Dendritic cell treated with granulocyte-macrophage colony-stimulating factor and Interleukin-4, amounts not matched to agents 40 ng/mL and 50 ng/mL, for 4 days (primary cell): ENCODE measurements at regions not wholly inside any gene's neighbourhood (a gene's known extent, or its start where the extent isn't known, plus 50 kb on each side); places are given as distances from the start of the nearest gene placed in this dataset.

ENCODE experiments used
- H3K27ac Mint-ChIP-seq: one replicate; pipeline ENCODE4 v1.8.0; 2022; ENCODE audit warnings: mild to moderate bottlenecking, mixed read lengths
- H3K27me3 Mint-ChIP-seq: one replicate; pipeline ENCODE4 v1.8.0; 2022; ENCODE audit warnings: mild to moderate bottlenecking, mixed read lengths
- H3K36me3 Mint-ChIP-seq: one replicate; pipeline ENCODE4 v1.8.0; 2022; ENCODE audit warnings: low read depth, mixed read lengths
- H3K4me1 Mint-ChIP-seq: one replicate; pipeline ENCODE4 v1.8.0; 2022; ENCODE audit warnings: low read depth, mixed read lengths
- H3K4me3 Mint-ChIP-seq: one replicate; pipeline ENCODE4 v1.8.0; 2022; ENCODE audit warnings: mild to moderate bottlenecking, moderate library complexity, mixed read lengths
- H3K9me3 Mint-ChIP-seq: one replicate; pipeline ENCODE4 v1.8.0; 2022; ENCODE audit warnings: mixed read lengths
- intact Hi-C: fragments of 100-400 bp; cut with micrococcal nuclease; formaldehyde crosslinking; loops from one replicate; pipeline ENCODE4 v1.15.0; 2022

- Mint-ChIP-seq H3K27ac (no peak overlapping the region), H3K36me3 (no peaks in the 10 kb centered on the region), H3K4me3 (no peak overlapping the region), H3K4me1 (no peaks in the 10 kb centered on the region), H3K9me3 (peaks cover 20% of the 10 kb centered on the region), H3K27me3 (no peaks in the 10 kb centered on the region)
- intact Hi-C loops: no loop called here
Observed at GRCh38 chr11:96760306-96760705, 370.5 kb downstream of the JRKL start.

- intact Hi-C loops: no loop called here
- Mint-ChIP-seq H3K27me3 (no peaks in the 10 kb centered on the region), H3K27ac (no peak overlapping the region), H3K9me3 (peaks cover 17% of the 10 kb centered on the region), H3K4me1 (no peaks in the 10 kb centered on the region), H3K4me3 (no peak overlapping the region), H3K36me3 (no peaks in the 10 kb centered on the region)
Observed at GRCh38 chr11:96760815-96761214, 371.0 kb downstream of the JRKL start.

GRCh38 chr11:96761451-96761850 is 371.6 kb downstream of the JRKL start:
- H3K4me1 Mint-ChIP-seq: no peaks in the 10 kb centered on the region
- no peaks in the 10 kb centered on the region for H3K36me3 Mint-ChIP-seq

GRCh38 chr11:96763244-96763643 is 373.4 kb downstream of the JRKL start:
- H3K27me3 Mint-ChIP-seq: no peaks in the 10 kb centered on the region
- H3K9me3 Mint-ChIP-seq: peaks cover 26% of the 10 kb centered on the region
- intact Hi-C loops: no loop called here
- H3K4me1 Mint-ChIP-seq: no peaks in the 10 kb centered on the region
- H3K27ac Mint-ChIP-seq: no peak overlapping the region
- no peak overlapping the region for H3K4me3 Mint-ChIP-seq
- no peaks in the 10 kb centered on the region for H3K36me3 Mint-ChIP-seq

More at GRCh38 chr11:96761451-96761850, 371.6 kb downstream of the JRKL start:
- intact Hi-C loops: no loop called here
- Mint-ChIP-seq H3K4me3 (no peak overlapping the region), H3K9me3 (peaks cover 22% of the 10 kb centered on the region), H3K27me3 (no peaks in the 10 kb centered on the region), H3K27ac (no peak overlapping the region)

GRCh38 chr11:96778272-96778671 is 388.5 kb downstream of the JRKL start:
- intact Hi-C loops: no loop called here

GRCh38 chr11:96779030-96779429 is 389.2 kb downstream of the JRKL start:
- Mint-ChIP-seq H3K27me3 (no peaks in the 10 kb centered on the region), H3K4me1 (no peaks in the 10 kb centered on the region), H3K9me3 (peaks cover 29% of the 10 kb centered on the region), H3K27ac (no peak overlapping the region), H3K4me3 (no peak overlapping the region), H3K36me3 (no peaks in the 10 kb centered on the region)
- intact Hi-C loops: no loop called here

More at GRCh38 chr11:96778272-96778671, 388.5 kb downstream of the JRKL start:
- Mint-ChIP-seq H3K4me1 (no peaks in the 10 kb centered on the region), H3K27me3 (no peaks in the 10 kb centered on the region), H3K27ac (no peak overlapping the region), H3K36me3 (no peaks in the 10 kb centered on the region), H3K9me3 (peaks cover 29% of the 10 kb centered on the region), H3K4me3 (no peak overlapping the region)

GRCh38 chr11:96781082-96781481 is 391.3 kb downstream of the JRKL start:
- peaks cover 27% of the 10 kb centered on the region for H3K9me3 Mint-ChIP-seq
- intact Hi-C loops: no loop called here
- H3K27me3 Mint-ChIP-seq: no peaks in the 10 kb centered on the region
- H3K27ac Mint-ChIP-seq: no peak overlapping the region
- no peak overlapping the region for H3K4me3 Mint-ChIP-seq
- H3K36me3 Mint-ChIP-seq: no peaks in the 10 kb centered on the region
- H3K4me1 Mint-ChIP-seq: no peaks in the 10 kb centered on the region

- H3K36me3 Mint-ChIP-seq: no peaks in the 10 kb centered on the region
- H3K4me1 Mint-ChIP-seq: no peaks in the 10 kb centered on the region
- H3K27ac Mint-ChIP-seq: no peak overlapping the region
- no peak overlapping the region for H3K4me3 Mint-ChIP-seq
- intact Hi-C loops: no loop called here
- peaks cover 14% of the 10 kb centered on the region for H3K9me3 Mint-ChIP-seq
- no peaks in the 10 kb centered on the region for H3K27me3 Mint-ChIP-seq
Observed at GRCh38 chr11:96782632-96783031, 392.8 kb downstream of the JRKL start.

GRCh38 chr11:96783311-96783710 is 393.5 kb downstream of the JRKL start:
- Mint-ChIP-seq H3K9me3 (peaks cover 7% of the 10 kb centered on the region), H3K4me3 (no peak overlapping the region), H3K4me1 (no peaks in the 10 kb centered on the region), H3K36me3 (no peaks in the 10 kb centered on the region), H3K27ac (no peak overlapping the region), H3K27me3 (no peaks in the 10 kb centered on the region)
- intact Hi-C loops: no loop called here

- no peaks in the 10 kb centered on the region for H3K4me1 Mint-ChIP-seq
- intact Hi-C loops: no loop called here
- no peaks in the 10 kb centered on the region for H3K27me3 Mint-ChIP-seq
- no peak overlapping the region for H3K27ac Mint-ChIP-seq
- H3K36me3 Mint-ChIP-seq: no peaks in the 10 kb centered on the region
- no peak overlapping the region for H3K4me3 Mint-ChIP-seq
- peaks cover 10% of the 10 kb centered on the region for H3K9me3 Mint-ChIP-seq
Observed at GRCh38 chr11:96785073-96785472, 395.3 kb downstream of the JRKL start.

GRCh38 chr11:96794152-96794551 is 404.3 kb downstream of the JRKL start:
- no peak overlapping the region for H3K27ac Mint-ChIP-seq
- no peak overlapping the region for H3K4me3 Mint-ChIP-seq
- peaks cover 38% of the 10 kb centered on the region for H3K9me3 Mint-ChIP-seq
- H3K4me1 Mint-ChIP-seq: no peaks in the 10 kb centered on the region
- intact Hi-C loops: no loop called here
- no peaks in the 10 kb centered on the region for H3K27me3 Mint-ChIP-seq
- no peaks in the 10 kb centered on the region for H3K36me3 Mint-ChIP-seq

- no peaks in the 10 kb centered on the region for H3K4me1 Mint-ChIP-seq
Observed at GRCh38 chr11:96798445-96798844, 408.6 kb downstream of the JRKL start.

GRCh38 chr11:96815236-96815635 is 425.4 kb downstream of the JRKL start:
- Mint-ChIP-seq H3K36me3 (no peaks in the 10 kb centered on the region), H3K9me3 (peaks cover 41% of the 10 kb centered on the region), H3K4me1 (no peaks in the 10 kb centered on the region), H3K27me3 (no peaks in the 10 kb centered on the region), H3K27ac (no peak overlapping the region), H3K4me3 (no peak overlapping the region)
- intact Hi-C loops: no loop called here

More at GRCh38 chr11:96798445-96798844, 408.6 kb downstream of the JRKL start:
- Mint-ChIP-seq H3K9me3 (peaks cover 5% of the 10 kb centered on the region), H3K4me3 (no peak overlapping the region), H3K36me3 (no peaks in the 10 kb centered on the region), H3K27ac (no peak overlapping the region), H3K27me3 (no peaks in the 10 kb centered on the region)
- intact Hi-C loops: no loop called here

- H3K9me3 Mint-ChIP-seq: peaks cover 18% of the 10 kb centered on the region
- H3K4me3 Mint-ChIP-seq: no peak overlapping the region
- H3K4me1 Mint-ChIP-seq: no peaks in the 10 kb centered on the region
- H3K27me3 Mint-ChIP-seq: no peaks in the 10 kb centered on the region
- H3K36me3 Mint-ChIP-seq: no peaks in the 10 kb centered on the region
- H3K27ac Mint-ChIP-seq: no peak overlapping the region
- intact Hi-C loops: no loop called here
Observed at GRCh38 chr11:96817482-96818399, 427.9 kb downstream of the JRKL start.

- Mint-ChIP-seq H3K27me3 (no peaks in the 10 kb centered on the region), H3K4me3 (no peak overlapping the region), H3K9me3 (peaks cover 9% of the 10 kb centered on the region), H3K27ac (no peak overlapping the region), H3K4me1 (no peaks in the 10 kb centered on the region), H3K36me3 (no peaks in the 10 kb centered on the region)
- intact Hi-C loops: no loop called here
Observed at GRCh38 chr11:96827164-96827563, 437.4 kb downstream of the JRKL start.
